ENCODE measurements at regions not wholly inside any gene's neighbourhood (a gene's known extent, or its start where the extent isn't known, plus 50 kb on each side); places are given as distances from the start of the nearest gene placed in this dataset.

- Mint-ChIP-seq H3K4me1 (peaks cover 9 to 26% of the 10 kb centered on the region in 2 experiments), H3K4me3 (no peak overlapping the region), H3K27me3 (ENCODE audit: low read depth) (peaks cover 94% of the 10 kb centered on the region), H3K36me3 (ENCODE audit: insufficient read depth in 1 of 3, low read depth in 3 of 3) (no peaks in the 10 kb centered on the region), H3K27ac (no peak overlapping the region), H3K9me3 (no peaks in the 10 kb centered on the region; a peak in 1 of 5 replicates)
- H3K18ac ChIP-seq (ENCODE audit: insufficient read length, low read depth, low read length), result no peak overlapping the region
- no peaks in the 10 kb centered on the region for H3K79me1 ChIP-seq (ENCODE audit: insufficient read depth, low read depth, low read length, poor library complexity, severe bottlenecking)
- no peak overlapping the region for H4K91ac ChIP-seq (ENCODE audit: insufficient read length, low read depth, low read length)
- TF ChIP-seq, protein P1, sequence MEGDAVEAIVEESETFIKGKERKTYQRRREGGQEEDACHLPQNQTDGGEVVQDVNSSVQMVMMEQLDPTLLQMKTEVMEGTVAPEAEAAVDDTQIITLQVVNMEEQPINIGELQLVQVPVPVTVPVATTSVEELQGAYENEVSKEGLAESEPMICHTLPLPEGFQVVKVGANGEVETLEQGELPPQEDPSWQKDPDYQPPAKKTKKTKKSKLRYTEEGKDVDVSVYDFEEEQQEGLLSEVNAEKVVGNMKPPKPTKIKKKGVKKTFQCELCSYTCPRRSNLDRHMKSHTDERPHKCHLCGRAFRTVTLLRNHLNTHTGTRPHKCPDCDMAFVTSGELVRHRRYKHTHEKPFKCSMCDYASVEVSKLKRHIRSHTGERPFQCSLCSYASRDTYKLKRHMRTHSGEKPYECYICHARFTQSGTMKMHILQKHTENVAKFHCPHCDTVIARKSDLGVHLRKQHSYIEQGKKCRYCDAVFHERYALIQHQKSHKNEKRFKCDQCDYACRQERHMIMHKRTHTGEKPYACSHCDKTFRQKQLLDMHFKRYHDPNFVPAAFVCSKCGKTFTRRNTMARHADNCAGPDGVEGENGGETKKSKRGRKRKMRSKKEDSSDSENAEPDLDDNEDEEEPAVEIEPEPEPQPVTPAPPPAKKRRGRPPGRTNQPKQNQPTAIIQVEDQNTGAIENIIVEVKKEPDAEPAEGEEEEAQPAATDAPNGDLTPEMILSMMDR (conservative IDR thresholded peaks at IDR 0.05), result no peak
- no peak overlapping the region for H3K23ac ChIP-seq (ENCODE audit: insufficient read length, low read depth, low read length)
- no peaks in the 10 kb centered on the region for H3K79me2 ChIP-seq (ENCODE audit: insufficient read depth, low read length)
- WGBS (ENCODE audit: extremely low coverage, insufficient read length, low lambda C conversion rate), result no CpG with 5 or more reads among the region's 12 CpGs
- H2BK5ac ChIP-seq (ENCODE audit: insufficient read length, low read length), result no peak overlapping the region
- H3K23me2 ChIP-seq (ENCODE audit: insufficient read length, low read depth, low read length, poor library complexity, severe bottlenecking), result no peaks in the 10 kb centered on the region
- H3K14ac ChIP-seq (ENCODE audit: insufficient read depth, low read length), result no peak overlapping the region
- no peak overlapping the region for H3K4ac ChIP-seq (ENCODE audit: low read depth, low read length)
- H2BK120ac ChIP-seq (ENCODE audit: low read depth, low read length, poor library complexity, severe bottlenecking), result no peak overlapping the region
- DNase-seq, result no peak
- no peak overlapping the region for H2AK5ac ChIP-seq (ENCODE audit: insufficient read length, low read length)
- H3K56ac ChIP-seq (ENCODE audit: insufficient read length, low read depth, low read length), result no peak overlapping the region
- H4K8ac ChIP-seq (replicated peaks; ENCODE audit: insufficient read length, low read depth, low read length), result no peak overlapping the region
- H3K27ac ChIP-seq (ENCODE audit: insufficient read length, low read depth, low read length), result no peak overlapping the region
- H3K4me2 ChIP-seq (ENCODE audit: insufficient read depth, insufficient read length, low read length), result no peak overlapping the region
- no peak overlapping the region for H2AFZ ChIP-seq (ENCODE audit: low read length)
- H2BK15ac ChIP-seq (ENCODE audit: low read depth, low read length), result no peak overlapping the region
- peaks cover 10% of the 10 kb centered on the region; the same call in 1 of the 2 replicates for H3K27me3 ChIP-seq (ENCODE audit: insufficient read depth, low read length)
- H3K9ac ChIP-seq (ENCODE audit: extremely low read depth, insufficient read length, low read length), result no peak overlapping the region
- H4K5ac ChIP-seq (ENCODE audit: insufficient read length, low read depth, low read length), result no peak overlapping the region
- H3K9me3 ChIP-seq (ENCODE audit: control insufficient read depth, low read depth, low read length), result no peaks in the 10 kb centered on the region
- H3K4me1 ChIP-seq (ENCODE audit: insufficient read depth, low read length), result no peaks in the 10 kb centered on the region
- no peak overlapping the region for H3T11ph ChIP-seq (ENCODE audit: low read length)
- H2BK12ac ChIP-seq (ENCODE audit: insufficient read length, low read depth, low read length), result no peak overlapping the region
- no peak overlapping the region for H2BK20ac ChIP-seq (ENCODE audit: low read depth, low read length, poor library complexity, severe bottlenecking)
- no peaks in the 10 kb centered on the region for H4K20me1 ChIP-seq (ENCODE audit: control insufficient read depth, insufficient read depth, insufficient read length)
Observed at GRCh38 chr2:120570001-120570400, 165.7 kb upstream of the GLI2 start.

All from H9 (cell line).